ENCODE measurements at regions not wholly inside any gene's neighbourhood (a gene's known extent, or its start where the extent isn't known, plus 50 kb on each side); places are given as distances from the start of the nearest gene placed in this dataset.

GRCh38 chr5:120413686-120414085 is 50.4 kb upstream of the PRR16 start (continued):
- TF ChIP-seq ZNF214 (tag by site-specific recombination; IDR thresholded peaks at IDR 0.05; ENCODE audit: borderline replicate concordance): no peak
- no peak for TF ChIP-seq ZBTB44 (tag by site-specific recombination; IDR thresholded peaks at IDR 0.05)

All from HEK293 (cell line).